Stimulated activated CD8-positive, alpha-beta memory T cell treated with anti-CD3 and anti-CD28 coated beads, Interleukin-12 subunit alpha, Interleukin-12 subunit beta, amount 100 ng/mL, for 1 hour (primary cell): ENCODE measurements at regions not wholly inside any gene's neighbourhood (a gene's known extent, or its start where the extent isn't known, plus 50 kb on each side); places are given as distances from the start of the nearest gene placed in this dataset.
"Not testable (repeated sequence)": the region's sequence is repeated elsewhere in the genome, so short reads cannot be mapped to it uniquely, and the experiment has no call there.

Source experiments
- DNase-seq: peaks from one replicate; pipeline ENCODE4 v3.0.0-alpha.2; 2020; ENCODE audit warnings: low read depth

- no peak for DNase-seq
Measured at GRCh38 chr13:109939180-109939579, 152.8 kb upstream of the IRS2 start.

DNA sequence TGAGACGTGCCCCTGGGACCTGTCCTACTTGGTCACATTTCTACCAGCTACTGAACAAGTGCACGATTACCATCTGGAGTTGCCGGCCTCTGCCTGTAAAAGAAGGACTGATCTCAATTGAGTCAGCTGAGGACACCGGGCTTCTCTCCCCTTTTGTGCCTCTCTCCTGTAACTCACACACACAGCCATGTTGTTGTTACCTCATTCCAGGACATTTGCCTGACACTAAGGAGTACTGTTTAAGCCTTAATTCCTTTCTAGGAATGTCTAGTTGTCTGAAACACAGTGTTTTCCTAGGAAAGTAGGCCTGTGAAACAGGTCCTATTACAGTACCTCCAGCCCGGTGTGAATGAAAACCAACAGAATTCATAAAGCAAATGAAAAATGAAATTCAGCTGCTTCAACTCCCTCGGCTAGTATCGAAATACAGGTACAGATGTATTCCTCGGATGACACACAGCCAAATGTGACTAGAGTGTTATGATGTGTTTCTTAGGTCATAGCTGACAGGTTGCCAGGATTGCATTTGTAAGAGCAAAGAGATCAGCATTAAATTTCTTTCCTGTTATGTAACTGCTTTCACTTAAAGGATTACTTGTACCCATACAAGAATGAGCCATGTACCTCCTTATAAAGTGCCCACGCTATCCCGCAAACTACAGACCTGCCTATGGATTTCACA, 152.0 kb upstream of the IRS2 start:
- DNase-seq: no peak

- not testable (repeated sequence) for DNase-seq
Measured at GRCh38 chr13:109934520-109934919, 148.1 kb upstream of the IRS2 start.

DNA sequence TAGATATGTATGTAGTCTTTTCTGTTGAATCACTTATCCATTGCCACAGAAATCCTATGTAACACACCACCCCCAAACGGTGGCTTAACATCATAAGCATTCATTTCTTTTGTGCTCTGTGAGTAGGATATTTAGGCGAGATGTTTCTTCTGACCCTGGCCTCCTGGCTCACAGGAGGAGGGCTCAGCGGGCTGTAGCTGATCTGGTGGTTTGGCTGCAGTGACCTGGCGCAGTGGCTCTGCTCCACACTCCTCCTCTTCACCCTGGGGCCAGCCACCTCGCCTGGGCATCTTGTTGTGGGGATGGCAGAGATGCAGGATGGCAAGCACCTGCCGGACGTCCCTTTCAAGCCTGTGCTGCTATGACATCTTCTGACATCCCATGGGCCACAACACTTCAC, 147.1 kb upstream of the IRS2 start:
- no peak for DNase-seq

- DNase-seq: no peak
Measured at GRCh38 chr13:109924376-109924775, 138.0 kb upstream of the IRS2 start.

GRCh38 chr13:109922518-109922917, 136.1 kb upstream of the IRS2 start:
- DNase-seq: no peak

DNA sequence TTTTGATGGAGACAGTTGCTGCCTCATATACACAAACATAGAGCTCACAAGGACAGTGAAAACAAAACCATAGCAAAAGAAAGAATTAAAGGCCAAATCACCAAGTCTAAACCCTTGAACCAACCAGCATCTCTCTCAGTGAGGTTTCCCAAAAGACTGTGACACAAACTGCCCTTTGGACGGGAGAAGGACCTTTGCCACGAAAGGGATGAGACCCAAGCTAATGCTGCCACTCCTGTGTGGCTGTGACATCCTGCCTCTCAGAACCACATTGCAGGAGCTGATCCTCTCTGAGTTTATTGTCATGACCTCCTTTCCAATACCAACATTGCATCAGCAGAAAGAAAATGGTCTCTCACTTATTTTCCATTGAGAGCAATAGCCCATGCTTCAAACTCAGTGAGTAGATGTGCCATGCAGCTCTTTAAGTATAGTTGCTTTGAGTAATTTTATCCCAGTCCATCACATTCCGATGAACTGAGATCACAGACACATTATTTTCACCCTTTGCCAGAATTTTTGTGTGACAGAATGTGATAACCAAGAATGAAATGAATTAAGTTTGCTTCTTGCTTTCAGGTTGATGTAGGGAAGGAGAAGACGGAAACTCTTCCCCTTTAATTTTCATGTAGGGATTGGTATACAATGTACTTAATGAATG, 133.5 kb upstream of the IRS2 start:
- DNase-seq: no peak

- DNase-seq: no peak
Measured at GRCh38 chr13:109918179-109918711, 131.9 kb upstream of the IRS2 start.

DNA sequence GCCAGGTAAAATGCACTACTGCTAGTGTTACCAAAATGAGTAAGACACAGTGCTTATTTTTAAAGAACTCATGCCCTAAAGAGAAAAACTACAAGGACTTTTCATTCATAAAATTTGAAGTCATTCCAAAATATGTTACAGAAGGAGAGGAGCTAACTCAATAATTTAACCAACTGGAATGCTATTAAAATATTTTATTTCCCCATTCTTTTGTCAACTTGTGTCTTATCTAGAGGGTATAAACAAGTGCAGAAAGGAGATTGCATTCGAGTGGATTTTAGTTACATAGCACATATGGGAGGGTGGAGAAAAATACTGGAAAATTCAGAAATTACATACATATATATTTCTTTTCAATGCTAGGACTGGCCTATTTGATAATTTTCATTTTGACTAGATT, 131.0 kb upstream of the IRS2 start:
- no peak for DNase-seq

DNA sequence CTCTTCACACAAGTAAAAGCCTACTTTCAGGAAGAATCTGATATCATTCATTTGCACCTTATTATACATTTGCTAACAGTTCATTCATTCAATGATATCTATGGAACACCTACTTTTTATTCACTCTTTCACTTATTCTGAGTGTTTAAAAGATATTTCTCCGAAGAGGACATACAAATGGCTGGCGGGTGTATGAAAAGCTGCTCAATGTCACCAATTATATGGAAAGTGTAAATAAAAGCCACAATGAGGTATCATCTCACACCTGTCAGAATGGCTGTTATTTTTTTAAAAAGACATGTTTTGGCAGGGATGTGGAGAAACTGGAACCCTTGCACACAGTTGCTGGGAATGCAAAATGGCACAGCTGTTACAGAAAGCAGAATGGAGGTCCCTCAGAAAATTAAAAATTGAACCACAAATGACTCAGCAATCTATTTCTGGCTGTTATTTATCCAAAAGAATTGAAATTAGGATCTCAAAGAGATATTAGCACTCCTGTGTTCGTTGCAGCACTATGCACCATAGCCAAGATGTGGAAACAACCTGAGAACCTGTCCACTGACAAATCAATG, 127.6 kb upstream of the IRS2 start:
- DNase-seq: no peak

DNA sequence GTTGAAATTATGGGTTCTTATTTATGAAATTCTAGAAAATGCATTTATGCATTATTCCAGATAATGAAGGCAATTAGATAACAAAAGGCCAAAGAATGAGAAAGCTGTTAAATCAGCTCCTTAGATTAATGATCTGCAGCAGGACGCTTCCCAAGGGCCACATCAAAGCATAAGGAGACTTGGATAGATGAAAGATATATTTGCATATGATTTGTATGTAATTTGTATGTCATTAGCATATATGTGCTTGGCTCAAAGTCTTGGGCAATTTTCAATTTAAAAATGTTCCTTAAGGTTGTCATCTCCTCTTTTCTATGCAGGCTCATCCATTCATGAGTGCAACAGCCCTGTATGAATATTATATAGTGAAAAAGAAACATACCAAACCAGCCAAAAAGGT, 126.8 kb upstream of the IRS2 start:
- no peak for DNase-seq

DNA sequence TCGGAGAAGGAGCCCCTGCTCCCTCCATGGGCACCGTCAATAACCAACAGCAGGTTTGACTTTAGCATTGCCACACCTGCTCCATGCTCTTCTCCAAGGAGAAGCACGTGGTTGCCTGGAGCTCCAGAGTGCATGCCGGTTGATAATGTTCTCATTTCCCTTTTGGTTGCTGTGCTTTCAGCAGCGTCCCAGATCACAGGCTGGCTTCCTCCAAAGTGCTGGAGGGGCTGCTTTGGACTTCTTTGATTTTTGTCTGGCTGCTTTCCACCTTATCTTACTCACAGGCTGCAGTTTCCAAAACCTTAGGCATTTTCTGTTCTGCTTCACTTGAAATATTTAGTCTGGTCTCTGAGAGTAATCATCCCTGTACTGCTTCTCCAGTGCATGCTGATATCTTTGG, 123.8 kb upstream of the IRS2 start:
- DNase-seq: no peak

DNA sequence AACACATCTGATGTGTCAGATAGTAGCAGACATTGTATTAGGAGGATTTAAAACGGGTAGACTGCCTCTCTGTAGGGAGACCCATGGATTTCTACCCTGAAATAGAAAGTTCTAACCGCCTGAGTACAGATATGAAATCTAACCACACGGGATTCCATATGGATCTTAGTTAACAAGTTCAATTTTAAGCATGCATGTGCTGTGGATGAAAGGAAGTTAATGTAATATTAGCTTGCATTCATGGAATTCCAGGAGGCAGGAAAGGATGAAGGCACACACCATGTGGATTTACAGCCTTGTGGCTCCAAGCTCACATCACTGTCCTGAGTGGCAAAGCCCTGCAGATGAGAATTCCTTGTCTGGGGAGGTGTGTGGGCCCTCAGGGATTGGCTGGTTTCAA, 120.6 kb upstream of the IRS2 start:
- no peak for DNase-seq

DNA sequence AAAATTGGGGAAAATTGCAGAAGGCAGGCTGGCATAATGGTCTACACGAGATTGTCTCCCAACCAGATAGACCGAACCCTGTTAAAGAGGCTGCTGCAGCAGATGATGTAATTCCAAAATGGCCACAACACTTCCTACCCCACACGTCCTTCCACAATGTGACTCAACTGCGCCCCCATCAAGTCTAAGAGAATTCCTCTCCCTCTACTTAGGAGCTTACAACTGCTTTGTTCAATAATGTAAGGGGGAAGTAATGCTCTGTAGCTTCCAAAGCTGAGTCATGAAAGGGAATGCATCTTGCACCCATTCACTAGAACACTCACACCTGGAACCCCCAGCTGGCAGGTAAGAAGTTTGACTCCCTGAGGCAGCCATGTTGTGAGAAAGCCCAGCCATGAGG, 117.8 kb upstream of the IRS2 start:
- DNase-seq: no peak

DNA sequence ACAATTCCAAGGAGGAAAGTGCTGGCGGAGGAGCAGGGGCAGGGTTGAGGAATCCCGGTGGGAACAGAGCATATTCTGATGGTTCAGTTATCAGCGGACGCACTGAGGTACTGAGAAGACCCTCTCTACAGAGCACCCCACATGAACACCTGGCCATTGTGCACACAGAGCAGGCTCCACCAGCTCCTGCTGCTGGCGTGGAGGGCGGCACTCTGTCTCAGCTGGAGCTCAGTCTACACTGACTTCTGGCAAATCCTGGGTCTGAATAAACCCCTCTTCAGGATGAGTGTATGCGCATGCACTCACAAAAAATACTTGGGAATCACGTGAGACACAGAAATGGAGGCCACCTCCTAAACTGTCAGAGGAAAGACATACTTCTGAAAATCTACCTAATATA, 114.4 kb upstream of the IRS2 start:
- no peak for DNase-seq

DNA sequence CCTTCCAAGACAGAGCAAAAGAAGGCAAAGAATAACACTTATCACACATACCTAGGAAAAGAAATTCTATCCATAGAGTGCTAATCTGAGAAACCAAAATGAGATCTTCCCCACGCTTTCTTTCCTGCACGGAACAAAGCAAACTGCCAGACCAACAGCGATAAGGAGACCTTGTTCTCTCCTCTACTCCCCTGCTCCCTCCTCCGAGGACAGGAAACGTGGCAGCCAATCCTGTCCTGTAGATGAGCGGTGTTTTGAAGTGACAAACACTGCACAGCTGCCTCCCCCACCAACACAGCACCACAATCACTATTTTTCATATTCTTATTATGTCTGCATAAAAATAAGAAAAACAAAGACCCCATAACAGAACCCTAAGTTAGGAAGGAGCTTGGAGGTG, 113.9 kb upstream of the IRS2 start:
- DNase-seq: no peak

- DNase-seq: no peak
Measured at GRCh38 chr13:109899748-109900147, 113.4 kb upstream of the IRS2 start.

GRCh38 chr13:109899316-109899715, 112.9 kb upstream of the IRS2 start:
- DNase-seq: no peak

DNA sequence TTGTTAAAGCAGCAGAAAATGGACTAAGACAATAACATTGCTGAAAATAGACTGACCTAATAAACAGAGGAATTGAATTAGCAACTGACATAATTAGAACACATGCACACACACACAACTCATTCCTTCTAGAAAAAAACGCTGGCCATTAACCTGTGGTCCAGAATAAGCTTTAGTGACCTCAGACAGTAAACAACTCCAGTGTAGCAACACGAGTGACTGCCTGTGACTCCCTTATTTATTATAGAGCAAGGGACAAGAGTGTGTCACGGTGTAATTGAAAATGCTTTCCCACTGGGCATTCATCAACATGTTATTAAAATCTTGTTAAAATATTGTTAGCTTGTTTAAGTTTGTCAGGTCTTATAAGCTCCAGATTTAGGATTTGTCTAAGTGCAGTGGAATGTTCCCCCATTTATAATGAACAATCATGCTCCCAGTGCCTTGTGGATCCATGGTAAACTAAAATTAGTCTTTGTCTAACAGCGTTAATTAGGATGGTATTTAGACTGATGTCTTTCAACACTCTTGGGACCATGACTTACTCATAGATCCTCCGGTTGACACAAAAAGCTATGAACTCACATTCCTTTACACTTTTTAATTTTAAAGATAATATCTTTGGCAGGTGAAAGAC, 111.7 kb upstream of the IRS2 start:
- DNase-seq: no peak

GRCh38 chr13:109892101-109892500, 105.7 kb upstream of the IRS2 start:
- DNase-seq: no peak

DNA sequence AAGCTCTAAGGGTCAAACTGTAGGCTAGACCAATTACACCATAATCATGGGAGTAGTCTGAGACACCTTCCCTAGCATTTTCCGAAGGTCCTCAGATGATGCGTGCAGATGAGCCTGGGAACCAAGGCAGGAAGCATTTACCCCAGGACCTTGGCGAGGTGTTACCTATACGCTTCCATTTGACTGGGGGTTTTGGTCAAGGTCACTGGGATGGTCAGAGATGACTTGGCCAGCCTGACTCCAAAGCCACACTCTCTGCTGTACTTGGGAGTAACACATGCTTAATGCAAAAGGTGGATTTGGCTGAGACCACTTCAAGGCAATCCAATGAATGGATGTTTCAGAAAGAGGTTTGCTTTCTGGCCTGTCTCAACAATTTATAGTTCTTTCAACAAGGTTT, 98.9 kb upstream of the IRS2 start:
- DNase-seq: no peak

DNA sequence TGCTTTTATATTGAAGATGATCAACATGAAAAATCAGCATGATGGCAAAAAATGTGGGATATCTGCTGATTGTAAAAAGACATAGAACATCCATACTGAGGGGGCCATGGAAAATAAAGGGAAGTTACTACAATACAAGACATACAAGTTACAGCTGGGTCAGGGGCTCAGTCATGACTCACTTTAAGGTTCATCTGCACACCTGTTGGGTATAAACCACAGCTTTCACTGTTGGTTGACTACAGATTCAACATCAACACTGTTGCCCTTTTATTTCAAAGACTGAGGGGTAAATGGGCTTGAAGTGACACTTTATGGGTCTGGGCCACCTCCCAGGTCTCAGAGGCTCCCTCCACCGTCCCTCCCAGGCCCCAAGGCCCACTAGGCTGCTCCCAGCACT, 98.1 kb upstream of the IRS2 start:
- DNase-seq: no peak
